ENCODE measurements at regions not wholly inside any gene's neighbourhood (a gene's known extent, or its start where the extent isn't known, plus 50 kb on each side); places are given as distances from the start of the nearest gene placed in this dataset.

DNA sequence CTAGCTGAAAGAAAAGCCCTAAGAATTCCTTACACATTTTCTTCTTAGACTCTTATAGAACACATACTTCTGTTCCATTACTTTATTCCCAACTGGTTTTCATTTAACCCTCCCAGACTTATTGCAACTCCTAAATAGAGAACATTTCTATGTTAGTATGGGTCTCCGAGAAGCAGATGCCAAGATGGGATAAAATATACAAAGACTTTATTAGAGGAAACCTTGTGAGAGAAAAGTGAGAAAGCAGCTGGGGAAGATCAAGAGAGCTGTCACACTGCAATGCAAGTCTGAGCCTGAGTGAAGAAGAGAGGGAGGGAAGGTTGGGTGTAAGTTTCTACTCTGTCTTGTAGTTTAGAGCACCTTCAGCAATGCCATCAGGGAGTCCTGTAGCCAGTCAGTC lies 979.3 kb downstream of the IGSF11 start:
- H3K9me3 ChIP-seq = peaks cover 0 to 8% of the 10 kb centered on the region in 2 donors
- DNase-seq (no peak), ATAC-seq (no peak)
- no peak overlapping the region for H3K27ac ChIP-seq
- no peaks in the 10 kb centered on the region for H3K27me3 ChIP-seq
- intact Hi-C loops (cut with DNase I) = no loop called here
- no peak overlapping the region for H3K4me3 ChIP-seq
- TF ChIP-seq, protein P1, sequence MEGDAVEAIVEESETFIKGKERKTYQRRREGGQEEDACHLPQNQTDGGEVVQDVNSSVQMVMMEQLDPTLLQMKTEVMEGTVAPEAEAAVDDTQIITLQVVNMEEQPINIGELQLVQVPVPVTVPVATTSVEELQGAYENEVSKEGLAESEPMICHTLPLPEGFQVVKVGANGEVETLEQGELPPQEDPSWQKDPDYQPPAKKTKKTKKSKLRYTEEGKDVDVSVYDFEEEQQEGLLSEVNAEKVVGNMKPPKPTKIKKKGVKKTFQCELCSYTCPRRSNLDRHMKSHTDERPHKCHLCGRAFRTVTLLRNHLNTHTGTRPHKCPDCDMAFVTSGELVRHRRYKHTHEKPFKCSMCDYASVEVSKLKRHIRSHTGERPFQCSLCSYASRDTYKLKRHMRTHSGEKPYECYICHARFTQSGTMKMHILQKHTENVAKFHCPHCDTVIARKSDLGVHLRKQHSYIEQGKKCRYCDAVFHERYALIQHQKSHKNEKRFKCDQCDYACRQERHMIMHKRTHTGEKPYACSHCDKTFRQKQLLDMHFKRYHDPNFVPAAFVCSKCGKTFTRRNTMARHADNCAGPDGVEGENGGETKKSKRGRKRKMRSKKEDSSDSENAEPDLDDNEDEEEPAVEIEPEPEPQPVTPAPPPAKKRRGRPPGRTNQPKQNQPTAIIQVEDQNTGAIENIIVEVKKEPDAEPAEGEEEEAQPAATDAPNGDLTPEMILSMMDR (IDR thresholded peaks at IDR 0.05) = no peak
- no peaks in the 10 kb centered on the region for H3K36me3 ChIP-seq
- no peaks in the 10 kb centered on the region for H3K4me1 ChIP-seq

DNA sequence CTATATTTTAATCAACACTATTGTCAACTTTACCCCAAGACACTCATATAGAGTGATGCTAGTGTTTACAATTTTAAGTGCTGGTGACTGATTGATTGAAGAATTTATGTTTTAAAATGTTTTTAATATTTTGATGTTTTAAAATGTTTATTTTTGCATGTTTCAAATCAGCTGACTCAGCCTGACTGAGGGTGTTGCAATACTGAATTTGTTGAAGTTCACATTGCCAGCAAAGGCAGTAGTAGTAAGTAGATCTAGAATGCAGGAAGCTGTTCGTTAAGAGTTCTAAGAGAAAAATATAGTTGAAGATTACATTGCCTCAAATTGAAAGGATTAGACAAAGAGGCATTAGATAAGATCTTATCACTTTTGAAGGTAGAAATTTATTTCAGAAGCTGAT lies 977.6 kb downstream of the IGSF11 start:
- H3K27ac ChIP-seq = no peak overlapping the region
- DNase-seq = peak in 1 of 4 donors; percentile 26
- H3K4me3 ChIP-seq = no peak overlapping the region
- H3K27me3 ChIP-seq = no peaks in the 10 kb centered on the region
- intact Hi-C loops (cut with DNase I) = no loop called here
- TF ChIP-seq, protein P1 (IDR thresholded peaks at IDR 0.05) = no peak
- H3K36me3 ChIP-seq = no peaks in the 10 kb centered on the region
- no peak for ATAC-seq
- H3K4me1 ChIP-seq = no peaks in the 10 kb centered on the region
- H3K9me3 ChIP-seq = no peaks in the 10 kb centered on the region

DNA sequence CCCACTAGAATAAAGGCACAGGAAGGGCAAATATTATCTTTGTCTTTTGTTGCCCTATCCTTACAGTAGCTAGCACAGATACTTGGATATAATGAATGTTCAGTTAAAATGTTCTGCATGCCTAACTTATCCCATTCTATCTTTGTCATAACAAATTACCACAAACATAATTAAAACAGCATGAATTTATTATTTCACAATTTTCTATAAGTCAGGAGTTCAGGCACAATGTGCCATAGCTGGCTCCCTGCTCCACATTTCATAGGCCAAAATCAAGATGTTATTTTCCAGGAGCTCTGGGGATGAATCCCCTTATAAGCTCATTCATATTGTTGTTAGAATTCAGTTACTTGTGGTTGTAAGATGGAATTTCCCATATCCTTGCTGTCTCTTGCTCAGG lies 975.5 kb downstream of the IGSF11 start:
- Histone ChIP-seq H3K4me1 (no peaks in the 10 kb centered on the region), H3K27me3 (no peaks in the 10 kb centered on the region), H3K27ac (no peak overlapping the region), H3K4me3 (no peak overlapping the region), H3K36me3 (no peaks in the 10 kb centered on the region), H3K9me3 (peaks cover 0 to 2% of the 10 kb centered on the region in 2 donors)
- no peak for ATAC-seq
- intact Hi-C loops (cut with DNase I) = no loop called here
- DNase-seq = no peak
- TF ChIP-seq, protein P1 (IDR thresholded peaks at IDR 0.05) = no peak

DNA sequence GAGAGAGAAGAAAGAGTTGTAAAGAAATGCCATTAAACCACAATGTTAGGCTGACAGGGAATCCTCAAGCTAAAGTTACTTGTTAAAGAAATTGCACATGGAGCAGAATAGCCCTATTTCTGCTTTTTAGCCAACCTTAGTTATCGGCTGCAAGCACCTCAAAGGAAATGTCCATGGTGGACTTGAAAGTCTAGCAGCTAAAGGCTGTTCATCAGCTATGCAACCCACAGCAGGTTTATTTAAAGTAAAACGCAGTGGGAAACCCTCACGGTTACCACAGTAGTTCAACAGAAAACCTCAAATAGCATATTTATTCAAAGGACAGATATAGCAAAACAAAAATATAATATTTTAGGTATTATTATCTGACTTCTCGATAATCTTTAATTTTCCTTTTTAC lies 967.2 kb downstream of the IGSF11 start:
- intact Hi-C loops (cut with DNase I) = no loop called here
- TF ChIP-seq, protein P1 (IDR thresholded peaks at IDR 0.05) = no peak
- Histone ChIP-seq H3K36me3 (no peaks in the 10 kb centered on the region), H3K4me1 (no peaks in the 10 kb centered on the region), H3K27me3 (no peaks in the 10 kb centered on the region), H3K4me3 (no peak overlapping the region), H3K9me3 (peaks cover 0 to 14% of the 10 kb centered on the region in 2 donors), H3K27ac (no peak overlapping the region)
- DNase-seq (no peak), ATAC-seq (no peak)

DNA sequence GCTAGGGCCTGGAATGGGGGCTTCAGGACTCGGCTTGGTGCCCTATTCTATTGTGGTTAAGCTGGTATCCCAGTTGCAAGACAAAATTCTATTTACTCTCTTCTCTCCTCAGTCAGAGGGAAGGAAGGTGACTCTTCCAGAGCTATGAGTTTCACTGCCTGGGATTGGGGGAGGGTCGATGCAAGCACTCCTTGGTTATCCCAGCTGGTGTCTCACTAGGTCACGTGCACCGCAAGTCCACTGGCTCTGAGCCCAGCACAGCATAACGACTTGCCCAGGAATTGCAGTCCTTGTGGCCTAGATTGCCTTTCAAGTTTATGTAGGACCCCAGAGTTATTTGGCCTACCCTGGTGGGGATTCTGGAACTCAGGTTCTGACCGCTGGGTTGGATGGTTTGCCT lies 958.8 kb downstream of the IGSF11 start:
- no peak overlapping the region for H3K4me3 ChIP-seq
- no peaks in the 10 kb centered on the region for H3K36me3 ChIP-seq
- DNase-seq (peak in 1 of 4 donors; percentile 11), ATAC-seq (no peak)
- H3K4me1 ChIP-seq = no peaks in the 10 kb centered on the region
- TF ChIP-seq, protein P1 (IDR thresholded peaks at IDR 0.05) = no peak
- H3K27me3 ChIP-seq = no peaks in the 10 kb centered on the region
- intact Hi-C loops (cut with DNase I) = no loop called here
- no peak overlapping the region for H3K27ac ChIP-seq
- peaks cover 0 to 25% of the 10 kb centered on the region in 2 donors for H3K9me3 ChIP-seq
